ENCODE measurements at regions not wholly inside any gene's neighbourhood (a gene's known extent, or its start where the extent isn't known, plus 50 kb on each side); places are given as distances from the start of the nearest gene placed in this dataset.

- H3K9ac ChIP-seq (ENCODE audit: insufficient read depth, low read length) = no peak overlapping the region
- no peak for TF ChIP-seq EZH2 (IDR thresholded peaks at IDR 0.05; ENCODE audit: low read length, missing control alignments)
- no peak for TF ChIP-seq CTCF (conservative IDR thresholded peaks at IDR 0.05 in 1 of 2, IDR thresholded peaks at IDR 0.05 in 1 of 2; ENCODE audit: low read depth in 1 of 2, low read length in 2 of 2)
- H3K4me2 ChIP-seq (ENCODE audit: extremely low read depth, insufficient read depth, low read length) = no peak overlapping the region
- no peak overlapping the region for H3K27ac ChIP-seq (ENCODE audit: insufficient read depth, low read length)
- DNase-seq (ENCODE audit: low read depth in 2 of 2) = no peak
- H3K36me3 ChIP-seq (ENCODE audit: control insufficient read depth, insufficient read depth, low read length) = no peaks in the 10 kb centered on the region
- no peaks in the 10 kb centered on the region for H3K9me3 ChIP-seq (ENCODE audit: control insufficient read depth, insufficient read depth, low read depth, low read length)
- H3K4me1 ChIP-seq (ENCODE audit: control insufficient read depth, extremely low read depth, insufficient read depth, low read length) = no peaks in the 10 kb centered on the region
- H3K79me2 ChIP-seq (ENCODE audit: control insufficient read depth, insufficient read depth, low read length) = no peaks in the 10 kb centered on the region
- H2AFZ ChIP-seq (ENCODE audit: low read length) = no peak overlapping the region
- no peaks in the 10 kb centered on the region for H4K20me1 ChIP-seq (ENCODE audit: control insufficient read depth, extremely low read depth, insufficient read depth, low read length)
- H3K4me3 ChIP-seq (replicated peaks in 1 of 4; ENCODE audit: control extremely low read depth in 1 of 4, insufficient read depth in 1 of 4, low read depth in 3 of 4, low read length in 4 of 4) = no peak overlapping the region
- H3K27me3 ChIP-seq (ENCODE audit: control insufficient read depth, insufficient read depth, low read length) = no peaks in the 10 kb centered on the region
Observed at GRCh38 chr16:6447021-6447790, 885.4 kb upstream of the RBFOX1 start.

GRCh38 chr16:6446370-6446769 is 886.3 kb upstream of the RBFOX1 start:
- Histone ChIP-seq H2AFZ (ENCODE audit: low read length) (no peak overlapping the region), H3K27ac (ENCODE audit: insufficient read depth, low read length) (no peak overlapping the region), H3K4me3 (replicated peaks in 1 of 4; ENCODE audit: control extremely low read depth in 1 of 4, insufficient read depth in 1 of 4, low read depth in 3 of 4, low read length in 4 of 4) (no peak overlapping the region), H3K9ac (ENCODE audit: insufficient read depth, low read length) (no peak overlapping the region), H3K4me1 (ENCODE audit: control insufficient read depth, extremely low read depth, insufficient read depth, low read length) (no peaks in the 10 kb centered on the region), H3K4me2 (ENCODE audit: extremely low read depth, insufficient read depth, low read length) (no peak overlapping the region), H4K20me1 (ENCODE audit: control insufficient read depth, extremely low read depth, insufficient read depth, low read length) (no peaks in the 10 kb centered on the region), H3K27me3 (ENCODE audit: control insufficient read depth, insufficient read depth, low read length) (no peaks in the 10 kb centered on the region), H3K79me2 (ENCODE audit: control insufficient read depth, insufficient read depth, low read length) (no peaks in the 10 kb centered on the region), H3K36me3 (ENCODE audit: control insufficient read depth, insufficient read depth, low read length) (no peaks in the 10 kb centered on the region), H3K9me3 (ENCODE audit: control insufficient read depth, insufficient read depth, low read depth, low read length) (no peaks in the 10 kb centered on the region)
- TF ChIP-seq EZH2 (IDR thresholded peaks at IDR 0.05; ENCODE audit: low read length, missing control alignments) = no peak
- TF ChIP-seq CTCF (conservative IDR thresholded peaks at IDR 0.05 in 1 of 2, IDR thresholded peaks at IDR 0.05 in 1 of 2; ENCODE audit: low read depth in 1 of 2, low read length in 2 of 2) = no peak
- no peak for DNase-seq (ENCODE audit: low read depth in 2 of 2)

GRCh38 chr16:6439129-6439528 is 893.5 kb upstream of the RBFOX1 start:
- no peaks in the 10 kb centered on the region for H4K20me1 ChIP-seq (ENCODE audit: control insufficient read depth, extremely low read depth, insufficient read depth, low read length)
- H3K4me2 ChIP-seq (ENCODE audit: extremely low read depth, insufficient read depth, low read length) = no peak overlapping the region
- no peak for TF ChIP-seq EZH2 (IDR thresholded peaks at IDR 0.05; ENCODE audit: low read length, missing control alignments)
- no peak for TF ChIP-seq CTCF (conservative IDR thresholded peaks at IDR 0.05 in 1 of 2, IDR thresholded peaks at IDR 0.05 in 1 of 2; ENCODE audit: low read depth in 1 of 2, low read length in 2 of 2)

More at GRCh38 chr16:6439129-6439528, 893.5 kb upstream of the RBFOX1 start:
- Histone ChIP-seq H3K9me3 (ENCODE audit: control insufficient read depth, insufficient read depth, low read depth, low read length) (no peaks in the 10 kb centered on the region), H3K4me3 (replicated peaks in 1 of 4; ENCODE audit: control extremely low read depth in 1 of 4, insufficient read depth in 1 of 4, low read depth in 3 of 4, low read length in 4 of 4) (no peak overlapping the region), H3K79me2 (ENCODE audit: control insufficient read depth, insufficient read depth, low read length) (no peaks in the 10 kb centered on the region), H3K4me1 (ENCODE audit: control insufficient read depth, extremely low read depth, insufficient read depth, low read length) (no peaks in the 10 kb centered on the region), H2AFZ (ENCODE audit: low read length) (no peak overlapping the region), H3K27me3 (ENCODE audit: control insufficient read depth, insufficient read depth, low read length) (no peaks in the 10 kb centered on the region), H3K9ac (ENCODE audit: insufficient read depth, low read length) (no peak overlapping the region), H3K27ac (ENCODE audit: insufficient read depth, low read length) (no peak overlapping the region), H3K36me3 (ENCODE audit: control insufficient read depth, insufficient read depth, low read length) (no peaks in the 10 kb centered on the region)
- DNase-seq (ENCODE audit: low read depth in 2 of 2) = no peak

Measured in fibroblast of lung (primary cell).